IMR-90 (cell line): ENCODE measurements at regions not wholly inside any gene's neighbourhood (a gene's known extent, or its start where the extent isn't known, plus 50 kb on each side); places are given as distances from the start of the nearest gene placed in this dataset.

Experiments used
- ATAC-seq: fragments of 200-7000 bp; cut with Tn5 transposase; 2 replicates; pipeline ENCODE4 v1.9.1; 2020; ENCODE audit warnings: low read depth, mild to moderate bottlenecking, moderate library complexity
- BruUV-seq: library from RNA; stranded (reverse); fragments of 400-500 nt; replicated peaks from 2 replicates; lab custom pipeline; 2021; lab: Mats Ljungman, UMichigan
- CTCF ChIA-PET: fragments of 300-600 bp; formaldehyde crosslinking; extraction: SDS; loops from one replicate; lab custom pipeline; 2021; ENCODE audit warnings: antibody characterized with exemption; lab: Yijun Ruan, JAX
- POLR2A ChIA-PET: fragments of 300-600 bp; sonication (Branson Sonifier 250); formaldehyde crosslinking; loops from one replicate; lab custom pipeline; 2022; ENCODE audit warnings: antibody characterized with exemption; ENCODE audit not compliant: unreplicated experiment; lab: Charles Lee
- DNase-seq: peaks from one replicate; pipeline ENCODE4 v3.0.0; 2013
- H2AFZ ChIP-seq: replicated peaks from 2 replicates; pipeline ENCODE3; 2013; ENCODE audit warnings: low read length, mild to moderate bottlenecking; ENCODE audit not compliant: poor library complexity
- H2AK5ac ChIP-seq: 2 replicates; pipeline ENCODE4 v1.6.1; 2013; ENCODE audit warnings: low read depth, low read length, inconsistent platforms
- H2AK9ac ChIP-seq: replicated peaks from 2 replicates; pipeline ENCODE3; 2013; ENCODE audit warnings: mild to moderate bottlenecking, low read depth, low read length, moderate library complexity; ENCODE audit not compliant: poor library complexity
- H2BK120ac ChIP-seq: 2 replicates; pipeline ENCODE4 v1.6.1; 2013; ENCODE audit warnings: low read depth, low read length, inconsistent platforms
- H2BK15ac ChIP-seq: 3 replicates; pipeline ENCODE4 v1.6.1; 2013; ENCODE audit warnings: low read depth, low read length, inconsistent platforms
- H2BK20ac ChIP-seq: 2 replicates; pipeline ENCODE4 v1.6.1; 2013; ENCODE audit warnings: low read depth, mild to moderate bottlenecking, inconsistent platforms, low read length, moderate library complexity
- H2BK5ac ChIP-seq: 2 replicates; pipeline ENCODE4 v1.6.1; 2013; ENCODE audit warnings: mild to moderate bottlenecking, low read depth, low read length, inconsistent platforms; ENCODE audit not compliant: poor library complexity, severe bottlenecking
- H3K14ac ChIP-seq: replicated peaks from 2 replicates; pipeline ENCODE4 v1.6.1; 2013; ENCODE audit warnings: low read depth, low read length, inconsistent platforms
- H3K18ac ChIP-seq: 2 replicates; pipeline ENCODE4 v1.6.1; 2013; ENCODE audit warnings: low read depth, low read length, control low read depth
- H3K23ac ChIP-seq: 2 replicates; pipeline ENCODE4 v1.6.1; 2013; ENCODE audit warnings: low read depth, low read length, inconsistent platforms
- H3K27ac ChIP-seq: 2 replicates; pipeline ENCODE4 v1.5.1; 2013; ENCODE audit warnings: mild to moderate bottlenecking, control low read depth, low read length; ENCODE audit not compliant: insufficient read depth
- H3K27me3 ChIP-seq: 2 replicates; pipeline ENCODE4 v1.6.1; 2013; ENCODE audit warnings: low read length; ENCODE audit not compliant: control insufficient read depth, insufficient read depth
- H3K36me3 ChIP-seq: 2 replicates; pipeline ENCODE4 v1.6.1; 2013; ENCODE audit warnings: low read length, mixed read lengths; ENCODE audit not compliant: control insufficient read depth, insufficient read depth
- H3K4ac ChIP-seq: 2 replicates; pipeline ENCODE4 v1.6.1; 2013; ENCODE audit warnings: low read depth, low read length, inconsistent platforms
- H3K4me1 ChIP-seq: 2 replicates; pipeline ENCODE4 v1.6.1; 2013; ENCODE audit warnings: low read length, mixed read lengths; ENCODE audit not compliant: control insufficient read depth, insufficient read depth
- H3K4me2 ChIP-seq: 2 replicates; pipeline ENCODE4 v1.6.1; 2013; ENCODE audit warnings: low read depth, mild to moderate bottlenecking, control low read depth, low read length, moderate library complexity
- H3K4me3 ChIP-seq: 2 replicates; pipeline ENCODE4 v1.5.1; 2013; ENCODE audit warnings: low read depth, mild to moderate bottlenecking, control low read depth, low read length, moderate library complexity; ENCODE audit not compliant: insufficient read depth
- H3K56ac ChIP-seq: 2 replicates; pipeline ENCODE4 v1.6.1; 2013; ENCODE audit warnings: low read length, inconsistent platforms; ENCODE audit not compliant: insufficient read depth; ENCODE audit errors: extremely low read depth
- H3K79me1 ChIP-seq, 2 experiments: 2 replicates each; pipeline ENCODE4 v1.6.1; 2013; ENCODE audit warnings: low read length in 2 of 2, inconsistent platforms in 1 of 2, low read depth in 1 of 2
- H3K9ac ChIP-seq: 2 replicates; pipeline ENCODE4 v1.6.1; 2013; ENCODE audit warnings: low read depth, low read length, control low read depth
- H3K9me1 ChIP-seq: 2 replicates; pipeline ENCODE4 v1.6.1; 2013; ENCODE audit warnings: low read length, inconsistent platforms; ENCODE audit not compliant: insufficient read depth
- H3K9me3 ChIP-seq: 2 replicates; pipeline ENCODE4 v1.6.1; 2013; ENCODE audit warnings: low read length; ENCODE audit not compliant: control insufficient read depth, insufficient read depth
- H4K20me1 ChIP-seq: 2 replicates; pipeline ENCODE4 v1.6.1; 2013; ENCODE audit warnings: low read length, inconsistent platforms; ENCODE audit not compliant: insufficient read depth
- H4K5ac ChIP-seq: 2 replicates; pipeline ENCODE4 v1.6.1; 2013; ENCODE audit warnings: mild to moderate bottlenecking, low read depth, low read length, control low read depth
- H4K8ac ChIP-seq, 2 experiments: 2 replicates each; pipeline ENCODE4 v1.6.1; 2013; ENCODE audit warnings: low read depth in 2 of 2, low read length in 2 of 2, control low read depth in 1 of 2, inconsistent platforms in 1 of 2
- H4K91ac ChIP-seq: 2 replicates; pipeline ENCODE4 v1.6.1; 2013; ENCODE audit warnings: low read depth, low read length, inconsistent platforms; ENCODE audit not compliant: insufficient read depth
- BHLHE40 ChIP-seq: fragments of 150-350 bp; IDR thresholded peaks from 2 replicates; pipeline ENCODE4 v1.6.1; 2016; ENCODE audit warnings: mild to moderate bottlenecking, low read depth, low read length
- CEBPB ChIP-seq: IDR thresholded peaks from 2 replicates; pipeline ENCODE4 v1.6.1; 2012; ENCODE audit warnings: low read depth, low read length, improper control_type of control experiment
- CHD1 ChIP-seq: IDR thresholded peaks from 2 replicates; pipeline ENCODE4 v1.6.1; 2012; ENCODE audit warnings: low read depth, low read length, improper control_type of control experiment
- CTCF ChIP-seq: conservative IDR thresholded peaks from 2 replicates; pipeline ENCODE4 v1.5.1; 2012; ENCODE audit warnings: mild to moderate bottlenecking, low read depth, low read length, improper control_type of control experiment
- FOS ChIP-seq: fragments of 150-350 bp; IDR thresholded peaks from 2 replicates; pipeline ENCODE4 v1.6.1; 2016; ENCODE audit warnings: low read depth, low read length
- MAFK ChIP-seq: IDR thresholded peaks from 2 replicates; pipeline ENCODE4 v1.6.1; 2012; ENCODE audit warnings: low read depth, low read length, improper control_type of control experiment
- MAZ ChIP-seq: IDR thresholded peaks from 2 replicates; pipeline ENCODE4 v1.6.1; 2012; ENCODE audit warnings: low read depth, mild to moderate bottlenecking, low read length, improper control_type of control experiment, moderate library complexity, borderline replicate concordance
- MXI1 ChIP-seq: IDR thresholded peaks from 2 replicates; pipeline ENCODE4 v1.6.1; 2012; ENCODE audit warnings: low read depth, mild to moderate bottlenecking, low read length, moderate library complexity, borderline replicate concordance
- NFE2L2 ChIP-seq: fragments of 150-350 bp; IDR thresholded peaks from 2 replicates; pipeline ENCODE4 v1.6.1; 2016; ENCODE audit warnings: low read depth, mild to moderate bottlenecking, low read length
- POLR2A ChIP-seq: IDR thresholded peaks from 2 replicates; pipeline ENCODE4 v1.6.1; 2012; ENCODE audit warnings: mild to moderate bottlenecking, low read depth, low read length
- RAD21 ChIP-seq: IDR thresholded peaks from 2 replicates; pipeline ENCODE4 v1.6.1; 2012; ENCODE audit warnings: low read length, improper control_type of control experiment
- RCOR1 ChIP-seq: IDR thresholded peaks from 2 replicates; pipeline ENCODE4 v1.6.1; 2012; ENCODE audit warnings: mild to moderate bottlenecking, low read length, improper control_type of control experiment; ENCODE audit not compliant: insufficient replicate concordance
- RFX5 ChIP-seq: IDR thresholded peaks from 2 replicates; pipeline ENCODE4 v1.8.0; 2012; ENCODE audit warnings: low read depth, mild to moderate bottlenecking, low read length, moderate library complexity
- SMC3 ChIP-seq: fragments of 150-350 bp; IDR thresholded peaks from 2 replicates; pipeline ENCODE4 v1.6.1; 2016; ENCODE audit warnings: low read depth, mild to moderate bottlenecking, antibody characterized with exemption, low read length, moderate library complexity
- USF2 ChIP-seq: fragments of 150-350 bp; IDR thresholded peaks from 2 replicates; pipeline ENCODE4 v1.6.1; 2017; ENCODE audit warnings: mild to moderate bottlenecking, antibody characterized with exemption, low read length, low read depth
- WGBS, 2 experiments: methylation state at CpG; one replicate each; pipeline versions ENCODE4 v1.1.5 to v1.1.7; 2013; ENCODE audit warnings: missing lambda C conversion rate in 2 of 2; ENCODE audit not compliant: insufficient read length in 1 of 2; ENCODE audit errors: extremely low coverage in 2 of 2; 5-methylcytosine and 5-hydroxymethylcytosine counted together
- dilution Hi-C: fragments of 300-500 bp; cut with HindIII; formaldehyde crosslinking; loops from one replicate; pipeline ENCODE4 v1.14.3; 2018; ENCODE audit warnings: low sequenced_read_pairs; ENCODE audit not compliant: unreplicated experiment
- in situ Hi-C: fragments of 300-500 bp; cut with MboI; formaldehyde crosslinking; loops from 3 replicates; pipeline ENCODE4 v1.14.3; 2019; ENCODE audit warnings: low sequenced_read_pairs, inconsistent platforms, mixed read lengths
- intact Hi-C: fragments of 100-400 bp; cut with micrococcal nuclease; formaldehyde crosslinking; loops from 2 replicates; pipeline ENCODE4 v1.10.0; 2022
- TF ChIP-seq, protein P1 (sequence below): fragments of 150-350 bp; IDR thresholded peaks from 2 replicates; pipeline ENCODE4 v1.6.1; 2016; ENCODE audit warnings: low read depth, mild to moderate bottlenecking, low read length, moderate library complexity, borderline replicate concordance

- CTCF ChIA-PET, result no interaction called here
- Histone ChIP-seq H2BK15ac (no peak overlapping the region), H3K18ac (no peak overlapping the region), H4K5ac (no peak overlapping the region), H2AK9ac (no peak overlapping the region), H2AFZ (no peak overlapping the region), H4K91ac (no peak overlapping the region), H3K9me3 (peaks cover 22% of the 10 kb centered on the region), H3K4ac (no peak overlapping the region), H3K36me3 (no peaks in the 10 kb centered on the region), H2BK120ac (no peak overlapping the region), H3K79me1 (no peaks in the 10 kb centered on the region), H3K4me3 (no peak overlapping the region), H3K9ac (no peak overlapping the region), H3K27ac (no peak overlapping the region), H3K9me1 (no peaks in the 10 kb centered on the region), H2BK20ac (no peak overlapping the region), H3K4me1 (no peaks in the 10 kb centered on the region), H3K23ac (no peak overlapping the region), H4K20me1 (no peaks in the 10 kb centered on the region), H2AK5ac (no peak overlapping the region), H4K8ac (no peak overlapping the region), H3K4me2 (no peak overlapping the region), H3K56ac (no peak overlapping the region), H3K14ac (no peak overlapping the region), H3K27me3 (no peaks in the 10 kb centered on the region), H2BK5ac (no peak overlapping the region)
- dilution Hi-C loops, result no loop called here
- ATAC-seq, result no peak
- intact Hi-C loops, result no loop called here
- WGBS, 2 experiments, result no CpG with 5 or more reads among the region's 2 CpGs
- POLR2A ChIA-PET, result no interaction called here
- TF ChIP-seq CTCF (no peak), POLR2A (no peak), CEBPB (no peak), MXI1 (no peak), MAZ (no peak), RAD21 (no peak), FOS (no peak), SMC3 (no peak), MAFK (no peak), BHLHE40 (no peak), NFE2L2 (no peak), CHD1 (no peak), RFX5 (no peak), USF2 (no peak), RCOR1 (no peak)
- TF ChIP-seq, protein P1, sequence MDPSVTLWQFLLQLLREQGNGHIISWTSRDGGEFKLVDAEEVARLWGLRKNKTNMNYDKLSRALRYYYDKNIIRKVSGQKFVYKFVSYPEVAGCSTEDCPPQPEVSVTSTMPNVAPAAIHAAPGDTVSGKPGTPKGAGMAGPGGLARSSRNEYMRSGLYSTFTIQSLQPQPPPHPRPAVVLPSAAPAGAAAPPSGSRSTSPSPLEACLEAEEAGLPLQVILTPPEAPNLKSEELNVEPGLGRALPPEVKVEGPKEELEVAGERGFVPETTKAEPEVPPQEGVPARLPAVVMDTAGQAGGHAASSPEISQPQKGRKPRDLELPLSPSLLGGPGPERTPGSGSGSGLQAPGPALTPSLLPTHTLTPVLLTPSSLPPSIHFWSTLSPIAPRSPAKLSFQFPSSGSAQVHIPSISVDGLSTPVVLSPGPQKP, result no peak
- BruUV-seq, result no TSS peak
- DNase-seq, result no peak
- in situ Hi-C loops, result no loop called here
Measured at GRCh38 chr15:26453914-26454313, 319.0 kb downstream of the GABRB3 start.
